ENCODE measurements at regions not wholly inside any gene's neighbourhood (a gene's known extent, or its start where the extent isn't known, plus 50 kb on each side); places are given as distances from the start of the nearest gene placed in this dataset.

GRCh38 chr9:19969721-19970120, 180.9 kb upstream of the SLC24A2 start:
- H3K27ac ChIP-seq = no peak overlapping the region
- H3K9me3 ChIP-seq = no peaks in the 10 kb centered on the region
- no peak for TF ChIP-seq CTCF (IDR thresholded peaks at IDR 0.05)
- peaks cover 6% of the 10 kb centered on the region for H3K27me3 ChIP-seq
- H3K36me3 ChIP-seq = no peaks in the 10 kb centered on the region
- H3K4me1 ChIP-seq (ENCODE audit: control insufficient read depth in 1 of 2, insufficient read depth in 1 of 2, low read depth in 1 of 2, low read length in 1 of 2) = no peaks in the 10 kb centered on the region
- H3K4me3 ChIP-seq (ENCODE audit: low read depth in 1 of 2, low read length in 1 of 2) = no peak overlapping the region

- no peak for TF ChIP-seq CTCF (IDR thresholded peaks at IDR 0.05)
- Histone ChIP-seq H3K27me3 (peaks cover 6% of the 10 kb centered on the region), H3K9me3 (no peaks in the 10 kb centered on the region), H3K4me3 (ENCODE audit: low read depth in 1 of 2, low read length in 1 of 2) (no peak overlapping the region), H3K27ac (no peak overlapping the region), H3K4me1 (ENCODE audit: control insufficient read depth in 1 of 2, insufficient read depth in 1 of 2, low read depth in 1 of 2, low read length in 1 of 2) (no peaks in the 10 kb centered on the region), H3K36me3 (no peaks in the 10 kb centered on the region)
Measured at GRCh38 chr9:19967888-19968459, 179.1 kb upstream of the SLC24A2 start.

- H3K9me3 ChIP-seq = no peaks in the 10 kb centered on the region
- H3K4me3 ChIP-seq (ENCODE audit: low read depth in 1 of 2, low read length in 1 of 2) = no peak overlapping the region
- no peak for TF ChIP-seq CTCF (IDR thresholded peaks at IDR 0.05)
- no peaks in the 10 kb centered on the region for H3K4me1 ChIP-seq (ENCODE audit: control insufficient read depth in 1 of 2, insufficient read depth in 1 of 2, low read depth in 1 of 2, low read length in 1 of 2)
- H3K27me3 ChIP-seq = peaks cover 6% of the 10 kb centered on the region
- no peak overlapping the region for H3K27ac ChIP-seq
- no peaks in the 10 kb centered on the region for H3K36me3 ChIP-seq
Measured at GRCh38 chr9:19967216-19967887, 178.5 kb upstream of the SLC24A2 start.

- no peak for TF ChIP-seq CTCF (IDR thresholded peaks at IDR 0.05)
- Histone ChIP-seq H3K9me3 (no peaks in the 10 kb centered on the region), H3K27me3 (peaks cover 6% of the 10 kb centered on the region), H3K4me1 (ENCODE audit: control insufficient read depth in 1 of 2, insufficient read depth in 1 of 2, low read depth in 1 of 2, low read length in 1 of 2) (no peaks in the 10 kb centered on the region), H3K4me3 (ENCODE audit: low read depth in 1 of 2, low read length in 1 of 2) (no peak overlapping the region), H3K27ac (no peak overlapping the region), H3K36me3 (no peaks in the 10 kb centered on the region)
Measured at GRCh38 chr9:19965336-19965735, 176.5 kb upstream of the SLC24A2 start.

- Histone ChIP-seq H3K9me3 (no peaks in the 10 kb centered on the region), H3K27me3 (peaks cover 5% of the 10 kb centered on the region), H3K36me3 (no peaks in the 10 kb centered on the region), H3K27ac (no peak overlapping the region), H3K4me3 (ENCODE audit: low read depth in 1 of 2, low read length in 1 of 2) (no peak overlapping the region), H3K4me1 (ENCODE audit: control insufficient read depth in 1 of 2, insufficient read depth in 1 of 2, low read depth in 1 of 2, low read length in 1 of 2) (no peaks in the 10 kb centered on the region)
- no peak for TF ChIP-seq CTCF (IDR thresholded peaks at IDR 0.05)
Measured at GRCh38 chr9:19947996-19948395, 159.2 kb upstream of the SLC24A2 start.
